OCI-LY1 (cell line): ENCODE measurements at regions not wholly inside any gene's neighbourhood (a gene's known extent, or its start where the extent isn't known, plus 50 kb on each side); places are given as distances from the start of the nearest gene placed in this dataset.

ENCODE experiments used
- H2AFZ ChIP-seq: fragments of 200-600 bp; sonication (generic), shearing (Covaris generic); 2 replicates; pipeline ENCODE4 v1.6.0; 2014; ENCODE audit warnings: antibody characterized with exemption, mild to moderate bottlenecking, low read length
- H3F3A ChIP-seq: fragments of 200-600 bp; sonication (generic), shearing (Covaris generic); 2 replicates; pipeline ENCODE4 v1.6.0; 2014; ENCODE audit warnings: mild to moderate bottlenecking, antibody characterized with exemption, low read length, moderate library complexity; ENCODE audit not compliant: insufficient read depth
- H3K27ac ChIP-seq: fragments of 200-600 bp; sonication (generic); 2 replicates; pipeline ENCODE4 v1.5.1; 2014; ENCODE audit warnings: low read length, mixed run types, mild to moderate bottlenecking, low read depth; ENCODE audit not compliant: poor library complexity, severe bottlenecking
- H3K27me3 ChIP-seq: fragments of 200-600 bp; sonication (generic); 2 replicates; pipeline ENCODE4 v1.6.0; 2014; ENCODE audit warnings: antibody characterized with exemption, mild to moderate bottlenecking, low read length, moderate library complexity; ENCODE audit not compliant: insufficient read depth
- H3K36me3 ChIP-seq: fragments of 200-600 bp; sonication (generic); 2 replicates; pipeline ENCODE4 v1.6.1; 2014; ENCODE audit warnings: mild to moderate bottlenecking, antibody characterized with exemption, low read length, moderate library complexity, mixed read lengths; ENCODE audit not compliant: insufficient read depth
- H3K4me1 ChIP-seq: fragments of 200-600 bp; sonication (generic); 2 replicates; pipeline ENCODE4 v1.5.1; 2014; ENCODE audit warnings: mild to moderate bottlenecking, low read length, moderate library complexity; ENCODE audit not compliant: insufficient read depth, severe bottlenecking
- H3K4me2 ChIP-seq: fragments of 200-600 bp; sonication (generic), shearing (Covaris generic); 2 replicates; pipeline ENCODE4 v1.6.1; 2014; ENCODE audit warnings: low read length
- H3K4me3 ChIP-seq: fragments of 200-600 bp; sonication (generic); 2 replicates; pipeline ENCODE4 v1.5.1; 2014; ENCODE audit warnings: low read length, low read depth, mild to moderate bottlenecking, mixed read lengths; ENCODE audit not compliant: poor library complexity, severe bottlenecking
- H3K79me2 ChIP-seq: fragments of 200-600 bp; shearing (Covaris generic); 2 replicates; pipeline ENCODE4 v1.6.1; 2016; ENCODE audit warnings: mixed run types, low read length, mixed read lengths; ENCODE audit not compliant: insufficient read depth
- H3K9ac ChIP-seq: fragments of 200-600 bp; sonication (generic), shearing (Covaris generic); 2 replicates; pipeline ENCODE4 v1.6.1; 2014; ENCODE audit warnings: mild to moderate bottlenecking, low read length, mixed read lengths
- H3K9me2 ChIP-seq: fragments of 200-600 bp; sonication (generic), shearing (Covaris generic); 2 replicates; pipeline ENCODE4 v1.6.1; 2014; ENCODE audit warnings: low read depth, mild to moderate bottlenecking, low read length, mixed read lengths
- H3K9me3 ChIP-seq: fragments of 200-600 bp; shearing (Covaris generic); 2 replicates; pipeline ENCODE4 v1.6.1; 2014; ENCODE audit warnings: low read length, mixed read lengths
- H4K20me1 ChIP-seq: fragments of 200-600 bp; sonication (generic), shearing (Covaris generic); 2 replicates; pipeline ENCODE4 v1.6.0; 2016; ENCODE audit warnings: mild to moderate bottlenecking, low read length; ENCODE audit not compliant: insufficient read depth
- CTCF ChIP-seq: fragments of 200-600 bp; sonication (generic), shearing (Covaris generic); IDR thresholded peaks from 2 replicates; pipeline ENCODE4 v1.5.1; 2017; ENCODE audit warnings: mild to moderate bottlenecking, antibody characterized with exemption, low read length, moderate library complexity, mixed read lengths
- EZH2 ChIP-seq: fragments of 200-600 bp; sonication (generic), shearing (Covaris generic); IDR thresholded peaks from 2 replicates; pipeline ENCODE4 v1.8.0; 2017; ENCODE audit warnings: borderline replicate concordance, mixed run types, mild to moderate bottlenecking, antibody characterized with exemption, low read length, moderate library complexity, mixed read lengths

GRCh38 chr1:177471244-177471643 lies 300.5 kb downstream of the BRINP2 start:
- Histone ChIP-seq H2AFZ (no peak overlapping the region), H3K4me3 (no peak overlapping the region), H4K20me1 (no peaks in the 10 kb centered on the region), H3K9ac (no peak overlapping the region), H3K9me2 (no peaks in the 10 kb centered on the region), H3K79me2 (no peaks in the 10 kb centered on the region), H3F3A (no peaks in the 10 kb centered on the region), H3K36me3 (no peaks in the 10 kb centered on the region), H3K27me3 (no peaks in the 10 kb centered on the region), H3K9me3 (no peaks in the 10 kb centered on the region), H3K27ac (no peak overlapping the region), H3K4me2 (no peak overlapping the region), H3K4me1 (no peaks in the 10 kb centered on the region)
- TF ChIP-seq EZH2 (no peak), CTCF (no peak)

- H3K27ac ChIP-seq: no peak overlapping the region
- no peak overlapping the region for H2AFZ ChIP-seq
- no peak for TF ChIP-seq CTCF
- TF ChIP-seq EZH2: no peak
- H3K9me3 ChIP-seq: no peaks in the 10 kb centered on the region
- no peaks in the 10 kb centered on the region for H3K4me1 ChIP-seq
- no peaks in the 10 kb centered on the region for H3K9me2 ChIP-seq
- H3K36me3 ChIP-seq: no peaks in the 10 kb centered on the region
- no peak overlapping the region for H3K4me3 ChIP-seq
- H3K79me2 ChIP-seq: no peaks in the 10 kb centered on the region
- no peak overlapping the region for H3K9ac ChIP-seq
- no peaks in the 10 kb centered on the region for H4K20me1 ChIP-seq
- no peak overlapping the region for H3K4me2 ChIP-seq
- H3F3A ChIP-seq: no peaks in the 10 kb centered on the region
- H3K27me3 ChIP-seq: no peaks in the 10 kb centered on the region
These were observed 298.8 kb downstream of the BRINP2 start for GRCh38 chr1:177469519-177469918.

GRCh38 chr1:177466286-177466685 lies 295.5 kb downstream of the BRINP2 start:
- no peaks in the 10 kb centered on the region for H3K4me1 ChIP-seq
- H3K27ac ChIP-seq: no peak overlapping the region
- H3K4me3 ChIP-seq: no peak overlapping the region
- no peaks in the 10 kb centered on the region for H4K20me1 ChIP-seq
- H3K9ac ChIP-seq: no peak overlapping the region
- H3K27me3 ChIP-seq: no peaks in the 10 kb centered on the region
- no peaks in the 10 kb centered on the region for H3K9me2 ChIP-seq
- no peak overlapping the region for H3K4me2 ChIP-seq
- H3F3A ChIP-seq: no peaks in the 10 kb centered on the region
- TF ChIP-seq EZH2 (no peak), CTCF (no peak)
- no peaks in the 10 kb centered on the region for H3K79me2 ChIP-seq
- no peaks in the 10 kb centered on the region for H3K36me3 ChIP-seq
- no peaks in the 10 kb centered on the region for H3K9me3 ChIP-seq
- no peak overlapping the region for H2AFZ ChIP-seq
